Mucosa of gallbladder (tissue), 1 donor: ENCODE measurements at regions not wholly inside any gene's neighbourhood (a gene's known extent, or its start where the extent isn't known, plus 50 kb on each side); places are given as distances from the start of the nearest gene placed in this dataset.

ENCODE experiments used
- DNase-seq: peaks from one replicate; pipeline ENCODE4 v3.0.0-alpha.2; 2020; ENCODE audit warnings: low spot score
- donor health status: DM: no; HTN: no; CAD: no.

DNA sequence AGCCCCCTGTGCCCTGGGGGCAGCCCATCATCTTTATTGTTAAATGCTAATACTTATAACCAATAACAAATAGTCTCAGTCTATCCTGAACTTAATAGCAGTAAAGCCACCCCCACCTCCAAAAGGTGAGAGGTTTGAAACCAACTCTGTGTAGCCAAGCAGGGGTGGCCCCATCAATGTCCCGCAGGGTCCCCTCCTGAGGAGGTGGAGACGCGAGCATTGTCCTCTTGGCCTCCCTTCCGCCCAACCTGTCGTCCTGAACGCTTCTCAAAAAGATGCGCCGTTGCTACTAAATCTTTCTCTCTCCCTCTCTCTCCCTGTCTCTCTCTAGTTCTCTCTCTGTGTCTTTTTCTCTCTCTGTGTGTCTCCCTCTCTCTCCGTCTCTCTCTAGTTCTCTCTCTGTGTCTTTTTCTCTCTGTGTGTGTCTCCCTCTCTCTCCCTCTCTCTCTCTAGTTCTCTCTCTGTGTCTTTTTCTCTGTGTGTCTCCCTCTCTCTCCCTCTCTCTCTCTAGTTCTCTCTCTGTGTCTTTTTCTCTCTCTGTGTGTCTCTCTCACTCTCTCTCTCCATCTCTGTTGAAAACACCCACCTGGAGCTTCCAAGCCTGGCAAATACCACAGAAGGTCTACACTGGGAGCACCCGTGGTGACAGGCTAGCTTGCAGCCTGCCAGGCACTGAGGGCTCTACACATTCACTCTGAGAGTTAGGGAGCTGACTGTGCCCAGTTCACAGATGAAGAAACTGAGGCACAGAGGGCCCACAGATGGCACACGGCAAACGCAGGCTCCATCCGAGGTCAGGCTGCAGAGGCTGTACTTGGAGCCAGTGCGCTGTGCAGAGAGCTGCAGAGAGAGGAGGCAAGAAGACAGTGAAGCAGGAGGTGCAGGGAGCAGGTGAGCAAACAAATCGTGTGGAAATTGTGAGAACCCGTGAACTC lies 185.9 kb downstream of the C16orf95 start:
- no peak for DNase-seq

DNA sequence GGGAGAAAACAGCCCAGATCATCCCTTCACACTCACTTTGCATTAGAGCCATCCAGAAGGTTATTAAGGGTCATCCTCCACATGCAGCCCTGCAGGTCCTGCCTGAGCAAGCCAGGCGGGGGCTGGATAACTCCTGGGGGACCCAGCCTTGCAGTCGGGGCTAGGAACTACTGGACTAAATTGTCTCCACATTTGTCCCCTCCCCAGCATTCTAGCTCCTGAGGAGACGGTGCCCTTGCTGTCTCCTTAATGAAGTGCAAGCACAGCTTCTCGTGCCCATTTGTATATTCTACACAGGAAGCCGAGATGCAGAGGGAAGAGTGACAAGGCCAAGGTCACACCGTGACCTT lies 185.2 kb downstream of the C16orf95 start:
- no peak for DNase-seq

DNA sequence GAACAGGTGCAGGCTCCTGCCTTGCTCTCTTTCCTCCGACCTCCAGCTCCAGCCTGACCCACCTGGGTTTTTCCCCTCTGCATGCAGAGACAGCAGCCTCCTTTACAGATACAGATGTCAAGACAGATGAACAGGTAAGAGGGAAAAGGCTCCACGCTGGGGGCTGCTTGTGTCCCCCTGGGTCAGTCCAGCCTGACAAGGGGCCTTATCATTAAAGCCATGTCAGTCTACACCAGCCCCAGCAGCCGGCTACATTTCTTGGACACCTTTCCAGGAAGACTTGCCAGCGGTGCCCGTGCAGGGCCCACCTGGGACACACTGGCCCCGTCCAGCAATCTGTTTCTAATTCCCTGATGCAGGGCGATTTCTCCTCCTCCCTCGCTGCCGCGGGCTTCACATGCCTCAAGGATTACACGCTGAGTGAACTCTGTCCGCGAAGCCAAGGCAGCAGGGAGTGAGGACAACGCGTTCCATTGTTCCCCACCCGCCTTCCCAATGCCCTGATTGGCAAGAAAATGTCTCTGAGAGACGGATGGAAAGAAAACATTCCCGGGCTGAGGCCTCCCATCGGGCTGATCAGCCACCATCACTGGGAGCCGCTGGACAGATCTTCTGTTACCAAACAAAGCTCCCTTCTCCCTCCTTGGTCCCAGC lies 184.7 kb downstream of the C16orf95 start:
- no peak for DNase-seq

DNA sequence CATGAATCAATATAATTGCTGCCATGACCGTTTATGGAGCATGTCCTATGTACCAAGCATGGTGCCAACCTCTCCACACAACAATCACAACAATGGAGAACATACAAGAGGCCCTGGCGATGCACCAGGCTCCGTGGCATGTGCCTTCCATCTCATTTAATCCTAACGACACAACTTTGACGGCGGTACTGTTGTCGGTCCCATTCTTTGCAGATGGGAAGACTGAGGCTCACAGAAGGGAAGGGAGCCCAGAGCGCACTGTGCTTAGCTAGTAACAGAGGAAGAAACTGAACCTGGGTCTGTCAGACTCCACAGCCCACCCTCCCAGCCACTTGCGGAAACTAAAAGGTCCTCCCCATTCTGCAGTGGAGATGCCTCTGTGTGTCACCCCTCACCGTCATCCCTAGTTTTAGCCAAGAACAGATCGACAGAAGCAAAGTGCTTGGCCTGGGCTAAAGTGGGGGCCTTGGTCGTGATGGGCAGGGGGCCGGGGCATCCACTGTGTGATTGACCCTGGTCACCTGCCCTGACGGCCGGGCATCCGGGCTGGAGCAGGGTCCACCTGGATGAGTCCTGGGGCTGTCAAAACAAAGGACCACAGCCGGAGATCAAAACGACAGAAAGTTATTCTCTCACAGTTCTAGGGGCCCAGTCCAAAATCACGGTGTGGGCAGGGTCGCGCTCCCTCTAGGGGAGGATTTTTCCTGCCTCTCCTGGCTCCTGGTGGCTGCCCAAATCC lies 183.9 kb downstream of the C16orf95 start:
- no peak for DNase-seq

DNA sequence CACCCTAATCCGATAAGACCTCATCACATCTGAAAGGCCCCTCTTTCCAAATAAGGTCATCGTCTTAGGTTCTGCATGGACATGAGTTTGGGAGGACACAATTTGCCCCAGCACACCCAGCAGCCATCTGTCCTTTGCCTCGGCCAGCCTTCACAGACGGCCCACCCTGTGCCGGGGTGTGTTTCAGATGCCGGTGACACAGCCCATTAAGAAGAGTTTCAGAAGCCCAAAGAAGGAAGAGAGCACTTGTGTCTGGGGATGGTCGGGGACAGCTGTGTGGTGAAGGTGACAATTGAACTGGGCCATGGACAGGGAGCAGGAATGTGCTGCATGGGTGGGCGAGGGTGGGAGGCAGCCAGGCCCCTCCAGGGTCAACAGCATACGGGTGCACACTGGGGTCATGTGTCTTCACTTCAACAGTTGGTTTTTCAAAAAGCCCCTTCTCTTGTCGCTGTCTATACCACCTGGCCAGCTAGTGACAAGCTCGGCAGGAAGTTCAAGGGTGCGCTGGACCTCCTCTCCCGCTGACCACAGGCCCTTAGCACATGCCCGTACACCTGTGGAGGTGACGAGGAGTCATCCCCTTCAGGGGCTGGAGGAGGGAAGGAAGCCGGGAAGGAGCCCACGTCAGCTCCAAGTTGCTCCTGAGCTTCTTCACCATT lies 183.1 kb downstream of the C16orf95 start:
- no peak for DNase-seq

DNA sequence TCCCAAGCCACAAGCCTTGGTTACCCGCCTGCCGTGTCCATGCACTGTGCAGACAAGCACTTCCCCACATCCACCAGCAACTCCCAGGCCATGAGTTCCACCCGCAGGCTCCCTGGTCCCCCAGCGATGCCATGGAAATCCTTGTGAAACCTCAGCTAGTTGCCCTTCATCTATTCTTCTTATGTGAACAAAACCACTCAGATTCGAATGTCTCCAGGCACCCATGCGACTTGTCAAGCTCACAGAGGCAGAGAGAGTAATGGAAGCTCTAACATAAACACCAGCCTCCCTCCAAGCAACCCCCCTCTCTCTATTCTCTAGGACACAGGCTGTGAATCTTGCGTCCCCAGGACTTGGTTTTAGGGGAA lies 182.6 kb downstream of the C16orf95 start:
- DNase-seq: no peak

DNA sequence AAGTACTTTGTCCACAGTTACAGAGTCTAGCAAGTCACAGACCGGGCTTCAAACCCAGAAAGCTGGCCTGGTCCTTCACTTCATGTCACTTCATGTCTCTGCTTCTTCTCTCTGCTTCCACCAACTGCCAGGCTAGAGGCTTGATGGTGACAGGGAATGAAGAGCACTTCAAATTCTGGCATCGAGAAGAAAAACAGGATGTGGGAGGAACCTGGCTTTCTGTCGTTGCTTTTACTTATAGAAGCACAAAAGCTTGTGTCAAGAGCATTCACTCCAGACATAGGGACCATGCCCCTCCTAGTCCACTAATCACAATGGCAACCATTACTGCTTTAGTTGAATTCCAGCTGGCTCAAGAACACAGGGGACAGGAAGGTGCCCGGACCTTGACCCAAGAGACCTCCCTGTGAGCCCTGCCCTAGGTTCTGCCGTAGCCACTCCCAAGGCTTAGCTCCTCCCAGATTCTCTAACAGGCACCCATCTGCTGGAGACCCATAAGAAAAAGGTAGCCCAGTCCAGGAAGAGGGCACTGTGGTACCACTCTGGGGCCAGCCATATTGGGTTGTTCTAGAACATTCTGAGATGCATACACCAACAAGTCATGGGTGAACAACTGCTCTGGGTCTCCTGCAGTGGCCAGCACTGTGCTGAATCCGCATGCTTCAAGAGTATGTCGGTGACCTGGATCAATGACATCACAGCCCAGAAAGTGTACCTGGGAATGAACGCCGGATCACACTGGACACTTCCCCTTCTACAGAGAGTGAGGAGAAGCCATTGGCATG lies 181.8 kb downstream of the C16orf95 start:
- no peak for DNase-seq

DNA sequence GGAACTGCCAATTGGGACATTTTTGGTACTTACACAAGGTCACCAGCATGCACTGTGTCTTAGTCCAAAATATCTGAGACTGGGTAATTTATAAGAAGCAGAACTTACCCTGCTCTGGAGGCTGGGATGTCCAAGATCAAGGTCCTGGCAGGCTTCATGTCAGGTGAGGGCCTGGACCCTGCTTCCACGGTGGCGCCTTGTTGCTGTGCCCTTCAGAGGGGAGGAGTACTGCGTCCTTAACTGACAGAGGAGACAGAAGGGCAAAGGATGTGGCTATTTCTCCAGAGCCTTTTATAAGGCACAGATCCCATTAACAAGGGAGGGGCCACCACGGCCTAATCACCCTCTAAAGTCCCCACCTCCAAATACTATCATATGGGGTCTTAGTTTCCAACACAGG lies 178.9 kb downstream of the C16orf95 start:
- no peak for DNase-seq

DNA sequence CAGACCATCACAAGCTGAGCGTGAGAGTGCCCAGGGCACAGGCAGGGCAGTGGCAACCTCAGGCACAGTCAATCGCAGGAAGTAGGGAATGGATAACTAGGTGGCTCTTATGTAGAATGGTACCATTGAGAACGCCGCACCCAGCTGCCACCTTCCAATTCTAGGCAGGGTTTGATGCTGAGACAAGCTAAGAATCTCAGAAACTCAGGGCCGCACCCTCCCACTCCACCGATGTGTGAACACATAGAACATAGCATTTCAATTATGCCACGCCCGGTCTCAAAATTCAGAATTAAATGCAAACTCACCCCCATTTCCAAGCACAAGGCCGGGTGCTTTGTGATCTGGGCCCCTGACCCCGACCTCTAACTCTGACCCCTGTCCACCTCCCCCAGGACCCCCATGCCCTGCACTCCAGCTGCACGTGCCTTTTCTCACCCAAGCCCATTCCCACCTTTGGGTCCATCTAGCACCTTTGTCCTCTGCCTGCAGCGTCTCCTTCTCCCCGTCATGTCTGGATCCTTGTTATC lies 178.4 kb downstream of the C16orf95 start:
- no peak for DNase-seq

DNA sequence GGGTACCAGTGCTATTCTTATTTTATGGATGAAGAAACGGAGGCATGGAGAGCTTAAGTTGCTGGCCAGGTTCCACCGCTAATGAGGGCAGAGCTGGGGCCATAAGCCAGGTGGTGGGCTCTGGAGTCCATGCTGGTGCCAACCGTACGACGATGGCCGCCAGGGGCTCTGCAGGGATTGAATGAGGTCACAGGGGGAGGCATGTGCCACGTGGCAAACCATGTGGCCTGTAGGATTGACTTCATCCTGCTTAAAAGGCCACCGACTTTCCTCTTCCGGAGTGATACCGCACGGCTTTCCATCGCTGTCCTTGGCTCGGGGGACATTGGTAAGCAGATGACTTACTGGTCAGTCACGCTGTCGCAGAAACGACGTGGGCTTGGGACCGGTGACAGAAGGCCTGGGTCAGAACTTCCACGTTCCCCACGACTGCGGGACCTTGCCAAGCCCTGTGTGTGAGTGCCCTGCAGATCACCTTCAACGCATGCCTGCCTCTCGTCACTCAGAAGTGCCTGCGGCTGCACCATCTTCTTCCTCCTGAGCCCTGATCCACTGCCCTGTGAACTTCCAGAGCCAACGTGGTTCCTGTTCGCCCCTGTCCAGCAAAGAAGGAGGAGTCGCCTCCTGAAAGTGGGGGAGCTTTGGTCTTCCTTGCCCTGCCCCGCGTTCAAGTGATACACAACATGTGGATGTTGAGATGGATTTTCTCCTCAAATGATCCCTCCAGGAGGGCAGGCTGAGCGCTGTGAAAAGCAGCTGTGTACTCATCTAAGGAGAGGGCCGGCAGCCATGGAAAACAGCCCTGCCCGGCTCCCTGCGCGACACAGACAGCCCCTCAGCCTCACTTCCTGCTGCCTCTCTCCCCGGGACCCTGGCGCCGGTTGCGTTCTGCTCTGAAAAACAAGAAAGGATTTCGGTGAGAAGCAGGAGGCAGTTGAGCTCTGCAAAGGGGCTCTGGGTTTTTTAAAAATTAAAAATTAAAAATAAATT lies 176.7 kb downstream of the C16orf95 start:
- no peak for DNase-seq

DNA sequence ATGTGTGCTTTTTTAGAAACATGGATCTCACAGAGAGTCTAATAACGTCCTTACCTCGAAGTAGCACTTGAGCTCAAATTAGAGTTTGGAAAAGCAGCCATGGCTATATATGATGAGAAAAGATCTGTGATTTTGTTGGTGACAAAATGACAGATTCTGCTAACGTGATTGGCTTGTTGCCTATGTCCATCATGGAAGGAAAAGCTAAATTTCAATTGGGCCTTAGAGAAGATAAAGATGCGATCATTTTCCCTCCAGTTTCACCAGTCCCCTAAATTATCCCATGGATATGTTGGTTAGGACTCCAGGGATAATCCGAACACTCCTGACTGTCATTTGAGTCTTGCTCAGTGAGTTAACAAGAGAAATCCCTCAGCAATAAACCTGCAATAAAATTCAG lies 175.8 kb downstream of the C16orf95 start:
- DNase-seq: no peak

DNA sequence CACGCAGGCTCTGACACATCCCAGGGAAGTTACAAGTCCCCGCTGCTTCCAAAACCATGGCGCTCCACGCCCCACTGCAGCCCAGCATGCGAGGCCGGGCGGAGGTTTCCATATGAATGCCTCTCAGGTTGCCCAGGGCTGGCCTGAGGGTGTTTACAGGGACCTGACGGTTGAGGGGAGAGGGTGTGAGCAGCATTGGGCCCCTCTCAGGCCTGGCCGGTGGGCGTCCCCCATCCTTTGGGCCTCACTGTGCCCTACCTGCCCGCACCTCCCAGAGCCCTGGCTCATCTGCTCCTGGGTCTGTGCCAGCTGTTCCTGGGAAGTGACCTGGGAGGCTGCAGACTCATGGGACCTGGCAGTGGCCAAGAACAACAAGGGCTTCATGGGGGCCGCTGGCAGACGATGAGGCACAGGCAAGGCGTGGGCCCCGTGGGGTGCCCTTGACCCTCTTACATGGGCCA lies 173.5 kb downstream of the C16orf95 start:
- DNase-seq: no peak

DNA sequence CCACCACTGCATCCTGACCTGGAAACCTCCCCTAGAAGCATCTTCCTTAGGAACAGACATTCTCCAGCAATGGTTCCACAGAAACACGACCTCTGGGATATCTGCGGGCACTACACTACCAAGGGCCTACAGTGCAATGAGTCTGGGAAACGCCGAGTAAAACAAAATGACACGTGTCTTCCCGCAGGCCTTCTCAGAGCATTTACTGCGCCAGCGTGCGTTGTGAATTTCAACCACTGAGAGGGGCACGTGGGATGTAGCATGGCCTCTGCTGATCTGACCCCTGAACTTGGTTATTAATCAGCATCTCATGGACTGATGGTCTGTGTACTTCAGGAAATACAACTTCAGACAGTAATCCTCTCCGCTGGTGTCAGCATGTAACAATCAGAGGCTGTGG lies 173.0 kb downstream of the C16orf95 start:
- no peak for DNase-seq

DNA sequence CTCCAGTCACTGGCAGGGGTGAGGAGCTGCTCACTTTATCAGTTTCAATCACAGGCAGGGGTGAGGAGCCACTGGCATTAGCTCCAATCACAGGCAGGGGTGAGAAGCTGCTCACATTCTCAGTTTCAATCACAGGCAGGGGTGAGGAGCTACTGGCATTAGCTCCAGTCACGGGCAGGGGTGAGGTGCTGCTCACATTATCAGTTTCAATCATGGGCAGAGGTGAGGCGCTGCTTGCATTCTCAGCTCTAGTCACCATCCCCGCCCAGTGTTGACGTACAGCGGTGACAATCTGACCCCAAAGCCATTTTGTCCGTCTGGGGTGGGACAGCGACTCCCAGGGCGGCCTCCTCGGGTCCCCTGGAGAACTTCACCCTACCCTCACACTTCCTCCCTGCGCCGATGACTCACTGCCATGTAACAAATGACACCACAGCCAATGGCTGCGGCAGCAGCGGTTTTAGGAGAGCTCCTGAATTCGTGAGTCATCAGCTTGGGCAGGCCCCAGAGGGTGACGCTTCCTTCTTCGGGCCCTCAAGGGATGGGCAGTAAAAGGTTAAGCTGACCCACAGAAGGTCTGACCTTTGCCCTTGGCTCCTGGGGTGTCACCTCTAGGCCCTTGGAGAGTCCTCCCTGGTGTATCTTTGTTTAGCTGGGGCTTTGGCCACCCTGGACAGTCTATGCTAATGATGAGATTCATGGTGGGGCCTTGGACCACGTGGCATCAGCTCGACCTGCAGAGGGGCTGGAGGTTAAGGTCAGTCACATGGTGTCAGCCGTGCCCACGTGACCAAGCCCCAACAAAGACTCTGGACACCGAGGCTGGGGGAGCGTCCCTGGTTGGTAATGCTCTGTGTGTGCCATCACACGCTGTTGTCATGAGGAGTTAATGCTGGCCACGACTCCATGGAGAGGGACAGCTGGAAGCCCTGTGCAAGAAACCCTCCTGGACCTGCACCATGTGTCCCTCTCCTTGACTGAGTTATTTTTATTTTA lies 171.7 kb downstream of the C16orf95 start:
- DNase-seq: no peak

DNA sequence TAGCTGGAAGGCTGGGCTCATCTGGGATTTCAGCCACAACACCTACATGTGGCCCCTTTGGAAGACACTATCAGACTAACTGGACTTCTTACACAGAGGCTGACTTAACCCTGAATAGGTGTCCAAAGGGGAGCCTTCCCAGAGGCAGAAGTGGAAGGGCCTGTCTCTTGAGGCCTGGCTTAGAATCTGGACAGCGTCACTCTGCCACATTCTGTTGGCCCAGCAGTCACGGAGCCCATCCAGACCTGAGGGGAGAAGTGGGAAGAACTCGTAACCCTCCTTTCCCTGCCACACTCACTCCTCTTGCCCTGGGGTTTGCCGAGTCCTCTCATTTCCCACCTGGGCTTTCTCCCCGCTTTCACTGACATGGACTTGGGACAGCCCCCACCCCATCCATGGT lies 170.5 kb downstream of the C16orf95 start:
- no peak for DNase-seq

DNA sequence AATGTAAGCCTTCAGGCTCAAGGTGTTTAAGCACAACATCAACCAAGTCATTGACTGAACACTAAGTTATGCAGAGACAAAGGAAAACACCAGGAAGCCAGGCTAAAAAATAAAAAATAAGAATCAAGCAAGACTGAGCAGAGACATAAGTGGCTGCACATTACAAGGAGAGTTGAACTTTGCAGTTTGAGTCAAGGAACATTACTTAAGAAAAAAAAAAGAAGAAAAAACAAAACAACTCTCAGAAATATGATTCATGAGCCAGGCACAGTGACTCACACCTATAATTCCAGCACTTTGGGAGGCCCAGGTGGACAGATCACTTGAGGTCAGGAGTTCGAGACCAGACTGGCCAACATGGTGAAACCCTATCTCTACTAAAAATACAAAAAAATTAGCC lies 168.1 kb downstream of the C16orf95 start:
- no peak for DNase-seq

DNA sequence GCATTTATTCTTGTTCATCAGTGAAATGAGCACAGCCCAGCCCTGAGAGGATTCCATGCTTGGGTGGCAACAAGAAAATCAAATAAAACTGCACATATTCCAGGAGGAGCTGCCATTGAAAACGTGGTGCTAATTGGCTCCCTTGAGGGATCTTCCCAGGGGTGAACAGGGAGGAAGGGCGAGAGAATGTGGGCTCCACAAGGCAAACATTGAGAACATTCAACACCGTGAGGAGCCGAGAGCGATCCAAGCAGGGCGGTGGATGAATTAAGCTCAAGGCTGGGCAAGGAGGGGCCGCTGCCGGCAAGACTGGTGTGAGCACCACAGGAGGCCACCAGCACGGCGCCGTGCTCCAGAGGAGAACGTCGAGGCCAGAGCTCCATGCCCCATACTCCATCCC lies 166.9 kb downstream of the C16orf95 start:
- DNase-seq: no peak

DNA sequence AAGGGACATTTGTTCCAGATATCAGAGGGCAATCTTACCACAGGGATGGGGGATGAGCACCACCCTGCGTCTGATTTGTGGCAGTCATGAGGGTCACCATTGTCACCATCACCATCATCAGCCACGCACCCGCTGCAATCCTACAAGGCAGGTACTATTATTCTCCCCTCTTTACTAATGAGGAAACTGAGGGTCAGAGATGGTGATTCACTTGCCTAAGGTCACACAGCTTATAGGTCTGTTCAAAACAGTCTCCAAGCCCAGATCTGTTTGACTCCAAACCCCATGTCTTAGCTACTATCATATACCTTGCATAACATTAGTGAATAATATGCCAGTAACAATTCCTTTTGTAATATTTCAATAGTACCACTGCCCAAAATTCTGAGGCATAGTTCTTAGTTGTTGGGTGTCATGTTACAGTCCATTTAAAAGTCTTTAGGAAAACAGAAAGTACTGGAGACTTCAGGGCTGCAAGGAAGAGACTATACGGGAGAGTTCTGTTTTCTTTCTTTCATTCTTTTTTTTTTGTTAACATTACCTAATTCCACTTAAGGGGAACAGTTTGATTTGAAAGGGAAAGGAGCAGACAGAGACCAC lies 166.4 kb downstream of the C16orf95 start:
- DNase-seq: no peak
